GM23338 (cell line): ENCODE measurements at regions not wholly inside any gene's neighbourhood (a gene's known extent, or its start where the extent isn't known, plus 50 kb on each side); places are given as distances from the start of the nearest gene placed in this dataset.

Experiments
- ATAC-seq: fragments of 200-7000 bp; cut with Tn5 transposase; 3 replicates; pipeline ENCODE4 v1.9.1; 2020
- DNase-seq: peaks from one replicate; pipeline ENCODE4 v3.0.0-alpha.2; 2015; ENCODE audit warnings: low spot score
- H2AFZ ChIP-seq: fragments of 200-600 bp; sonication (generic); 2 replicates; pipeline ENCODE4 v1.8.0; 2016; ENCODE audit warnings: antibody characterized with exemption, mild to moderate bottlenecking, moderate library complexity
- H3F3A ChIP-seq: fragments of 200-600 bp; sonication (generic); replicated peaks from 2 replicates; pipeline ENCODE4 v1.8.0; 2017; ENCODE audit warnings: antibody characterized with exemption, mixed run types, low read depth
- H3K27ac ChIP-seq: fragments of 200-600 bp; sonication (generic); 2 replicates; pipeline ENCODE4 v1.6.1; 2016; ENCODE audit warnings: low read depth
- H3K27me3 ChIP-seq: fragments of 200-600 bp; sonication (generic); 2 replicates; pipeline ENCODE4 v1.8.0; 2016; ENCODE audit warnings: mild to moderate bottlenecking, mixed run types, moderate library complexity; ENCODE audit not compliant: insufficient read depth
- H3K36me3 ChIP-seq: fragments of 200-600 bp; sonication (generic); 2 replicates; pipeline ENCODE4 v1.8.0; 2016; ENCODE audit warnings: mild to moderate bottlenecking; ENCODE audit not compliant: insufficient read depth
- H3K4me1 ChIP-seq: fragments of 200-600 bp; sonication (generic); 2 replicates; pipeline ENCODE4 v1.8.0; 2016; ENCODE audit warnings: mild to moderate bottlenecking, moderate library complexity; ENCODE audit not compliant: insufficient read depth
- H3K4me2 ChIP-seq: fragments of 200-600 bp; sonication (generic); 2 replicates; pipeline ENCODE4 v1.7.1; 2017; ENCODE audit warnings: mixed run types
- H3K4me3 ChIP-seq: fragments of 200-600 bp; sonication (generic); 2 replicates; pipeline ENCODE4 v1.6.1; 2016; ENCODE audit warnings: mixed run types
- H3K79me2 ChIP-seq: fragments of 200-600 bp; sonication (generic); replicated peaks from 2 replicates; pipeline ENCODE4 v1.8.0; 2017; ENCODE audit warnings: mild to moderate bottlenecking; ENCODE audit not compliant: insufficient read depth
- H3K9me2 ChIP-seq: fragments of 200-600 bp; sonication (generic); 2 replicates; pipeline ENCODE4 v1.8.0; 2017; ENCODE audit not compliant: insufficient read depth
- H4K20me1 ChIP-seq: fragments of 200-600 bp; sonication (generic); replicated peaks from 2 replicates; pipeline ENCODE4 v1.8.0; 2017; ENCODE audit warnings: mild to moderate bottlenecking; ENCODE audit not compliant: insufficient read depth
- H3K27ac Mint-ChIP-seq: 2 replicates; pipeline ENCODE4 v1.8.0; 2020; ENCODE audit warnings: inconsistent platforms, mild to moderate bottlenecking, moderate library complexity, mixed read lengths
- H3K27me3 Mint-ChIP-seq: 3 replicates; pipeline ENCODE4 v1.8.0; 2022; ENCODE audit warnings: low read depth, mild to moderate bottlenecking, moderate library complexity, mixed read lengths, inconsistent platforms; ENCODE audit not compliant: insufficient read depth, poor library complexity
- H3K36me3 Mint-ChIP-seq: 3 replicates; pipeline ENCODE4 v1.8.0; 2021; ENCODE audit warnings: low read depth, mild to moderate bottlenecking, inconsistent platforms, moderate library complexity, mixed read lengths
- H3K4me1 Mint-ChIP-seq: 3 replicates; pipeline ENCODE4 v1.8.0; 2020; ENCODE audit warnings: mild to moderate bottlenecking, inconsistent platforms, mixed read lengths
- H3K4me3 Mint-ChIP-seq: 3 replicates; pipeline ENCODE4 v1.8.0; 2021; ENCODE audit warnings: moderate library complexity, mild to moderate bottlenecking, inconsistent platforms, mixed read lengths
- H3K9me3 Mint-ChIP-seq: 3 replicates; pipeline ENCODE4 v1.8.0; 2020; ENCODE audit warnings: moderate library complexity, mild to moderate bottlenecking, inconsistent platforms, mixed read lengths
- CREB1 ChIP-seq: fragments of 250-450 bp; sonication (Bioruptor Pico); IDR thresholded peaks from 2 replicates; pipeline ENCODE4 v1.5.0; 2020; ENCODE audit warnings: low read depth, mild to moderate bottlenecking, moderate library complexity
- ETS1 ChIP-seq: IDR thresholded peaks from 2 replicates; pipeline ENCODE4 v1.6.1; 2016; ENCODE audit warnings: antibody characterized with exemption
- EZH2phosphoT487 ChIP-seq: fragments of 200-600 bp; sonication (generic); IDR thresholded peaks from one replicate; pipeline ENCODE4 v1.8.1; 2018; ENCODE audit warnings: antibody characterized with exemption; ENCODE audit not compliant: unreplicated experiment
- JUNB ChIP-seq: IDR thresholded peaks from one replicate; pipeline ENCODE4 v1.6.1; 2016; ENCODE audit warnings: antibody characterized with exemption; ENCODE audit not compliant: unreplicated experiment
- POLR2AphosphoS5 ChIP-seq: IDR thresholded peaks from 2 replicates; pipeline ENCODE4 v1.6.1; 2016; ENCODE audit warnings: antibody characterized with exemption, low read depth
- ZNF114 ChIP-seq: fragments of 250-450 bp; sonication (Bioruptor Pico); IDR thresholded peaks from 2 replicates; pipeline ENCODE4 v1.5.0; 2020; ENCODE audit warnings: mild to moderate bottlenecking, moderate library complexity
- ZNF331 ChIP-seq: fragments of 250-450 bp; sonication (Bioruptor Pico); IDR thresholded peaks from 2 replicates; pipeline ENCODE4 v1.5.0; 2020; ENCODE audit warnings: low read depth, mild to moderate bottlenecking, moderate library complexity
- ZNF462 ChIP-seq: fragments of 250-450 bp; sonication (Bioruptor Pico); IDR thresholded peaks from 2 replicates; pipeline ENCODE4 v1.5.0; 2020; ENCODE audit warnings: mild to moderate bottlenecking, moderate library complexity

- Mint-ChIP-seq H3K4me1 (peaks cover under 1% of the 10 kb centered on the region; the same call in 2 of the 3 replicates), H3K9me3 (no peaks in the 10 kb centered on the region), H3K36me3 (no peaks in the 10 kb centered on the region), H3K27me3 (peaks cover 2% of the 10 kb centered on the region), H3K4me3 (no peak overlapping the region), H3K27ac (no peak overlapping the region)
- ATAC-seq (no peak), DNase-seq (no peak)
- H3F3A ChIP-seq: no peaks in the 10 kb centered on the region
- H3K27me3 ChIP-seq: no peaks in the 10 kb centered on the region
- H3K9me2 ChIP-seq: no peaks in the 10 kb centered on the region
- no peak overlapping the region for H3K4me2 ChIP-seq
- no peaks in the 10 kb centered on the region for H3K4me1 ChIP-seq
- H3K79me2 ChIP-seq: no peaks in the 10 kb centered on the region
- H4K20me1 ChIP-seq: no peaks in the 10 kb centered on the region
- TF ChIP-seq POLR2AphosphoS5 (no peak), EZH2phosphoT487 (no peak), CREB1 (CRISPR knock-in tag) (no peak), ETS1 (no peak), ZNF114 (CRISPR knock-in tag) (no peak), ZNF462 (no peak), ZNF331 (no peak), JUNB (no peak)
- H3K27ac ChIP-seq: no peak overlapping the region
- no peak overlapping the region for H2AFZ ChIP-seq
- H3K4me3 ChIP-seq: no peak overlapping the region
- no peaks in the 10 kb centered on the region for H3K36me3 ChIP-seq
Measured at GRCh38 chr1:80825067-80825466, 975.7 kb upstream of the ADGRL2 start.
